GM23248 (cell line): ENCODE measurements at regions not wholly inside any gene's neighbourhood (a gene's known extent, or its start where the extent isn't known, plus 50 kb on each side); places are given as distances from the start of the nearest gene placed in this dataset.

Source experiments
- EZH2 ChIP-seq: fragments of 200-600 bp; sonication (generic); IDR thresholded peaks from 2 replicates; pipeline ENCODE4 v1.6.1; 2018; ENCODE audit warnings: antibody characterized with exemption, mild to moderate bottlenecking; ENCODE audit not compliant: insufficient read depth, poor library complexity, severe bottlenecking
- EZH2phosphoT487 ChIP-seq: fragments of 200-600 bp; sonication (generic); IDR thresholded peaks from 2 replicates; pipeline ENCODE4 v1.6.1; 2018; ENCODE audit warnings: antibody characterized with exemption, moderate library complexity, mild to moderate bottlenecking, low read depth; ENCODE audit not compliant: insufficient read depth

- TF ChIP-seq EZH2phosphoT487 = no peak
- no peak for TF ChIP-seq EZH2
These were observed 753.2 kb upstream of the B3GALT2 start for GRCh38 chr1:193939585-193939984.
